Pons (tissue), 1 donor: ENCODE measurements at regions not wholly inside any gene's neighbourhood (a gene's known extent, or its start where the extent isn't known, plus 50 kb on each side); places are given as distances from the start of the nearest gene placed in this dataset.
"Not testable (repeated sequence)": the region's sequence is repeated elsewhere in the genome, so short reads cannot be mapped to it uniquely, and the experiment has no call there.

Experiments used
- DNase-seq: peaks from one replicate; pipeline ENCODE4 v3.0.0-alpha.2; 2016; ENCODE audit warnings: low spot score

GRCh38 chr6:4725136-4725760 lies 51.0 kb upstream of the CDYL start:
- DNase-seq: not testable (repeated sequence)

DNA sequence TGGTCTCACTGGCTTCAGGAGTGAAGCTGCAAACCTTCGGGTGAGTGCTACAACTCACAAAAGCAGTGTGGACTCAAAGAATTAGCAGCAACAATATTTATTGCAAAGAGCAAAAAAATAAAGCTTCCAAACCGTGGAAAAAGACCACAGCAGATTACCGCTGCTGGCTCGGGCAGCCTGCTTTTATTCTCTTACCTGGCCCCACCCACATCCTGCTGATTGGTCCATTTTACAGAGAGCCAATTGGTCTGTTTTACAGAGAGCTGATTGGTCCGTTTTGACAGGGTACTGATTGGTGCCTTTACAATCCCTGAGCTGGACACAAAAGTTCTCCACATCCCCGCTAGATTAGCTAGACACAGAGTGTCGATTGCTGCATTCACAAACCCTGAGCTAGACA lies 51.5 kb upstream of the CDYL start:
- DNase-seq: not testable (repeated sequence)

DNA sequence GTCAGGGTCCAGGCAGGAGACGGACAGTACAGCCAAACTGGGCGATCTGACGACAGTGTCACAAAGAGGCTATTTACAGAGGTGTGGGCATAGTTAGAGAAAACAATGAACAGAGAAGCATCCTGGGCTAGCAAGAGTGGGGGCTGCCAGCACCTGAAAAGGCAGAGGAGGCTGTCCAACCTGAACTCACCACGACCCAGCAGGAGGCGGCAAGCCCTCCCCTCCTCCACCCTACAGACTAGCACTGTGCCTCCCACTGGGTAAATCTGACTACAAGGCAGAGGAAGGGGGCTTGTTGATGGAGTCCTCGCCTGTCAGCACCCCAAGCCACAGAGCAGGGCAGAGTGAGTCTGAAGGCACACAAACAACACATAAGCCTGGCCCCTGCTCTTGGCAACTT lies 52.8 kb upstream of the CDYL start:
- no peak for DNase-seq

- not testable (repeated sequence) for DNase-seq
These were observed 54.8 kb upstream of the CDYL start for GRCh38 chr6:4721368-4721767.

- no peak for DNase-seq
These were observed 56.7 kb upstream of the CDYL start for GRCh38 chr6:4719491-4719890.

DNA sequence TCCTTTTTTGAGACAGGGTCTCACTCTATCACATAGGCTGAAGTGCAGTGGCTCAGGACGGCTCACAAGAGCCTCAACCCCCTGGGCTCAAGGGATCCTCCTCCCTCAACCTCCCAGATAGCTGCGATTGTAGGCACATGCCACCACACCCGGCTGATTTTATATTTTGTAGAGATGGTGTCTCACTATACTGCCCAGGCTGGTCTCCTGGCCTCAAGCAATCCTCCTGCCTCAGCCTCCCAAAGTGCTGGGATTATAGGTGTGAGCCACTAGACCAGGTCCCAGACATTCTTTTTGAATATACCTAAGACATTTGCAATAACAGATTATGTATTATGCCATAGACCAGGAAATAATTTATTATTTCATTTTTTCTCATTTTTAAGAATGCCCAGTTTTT lies 58.3 kb upstream of the CDYL start:
- no peak for DNase-seq

DNA sequence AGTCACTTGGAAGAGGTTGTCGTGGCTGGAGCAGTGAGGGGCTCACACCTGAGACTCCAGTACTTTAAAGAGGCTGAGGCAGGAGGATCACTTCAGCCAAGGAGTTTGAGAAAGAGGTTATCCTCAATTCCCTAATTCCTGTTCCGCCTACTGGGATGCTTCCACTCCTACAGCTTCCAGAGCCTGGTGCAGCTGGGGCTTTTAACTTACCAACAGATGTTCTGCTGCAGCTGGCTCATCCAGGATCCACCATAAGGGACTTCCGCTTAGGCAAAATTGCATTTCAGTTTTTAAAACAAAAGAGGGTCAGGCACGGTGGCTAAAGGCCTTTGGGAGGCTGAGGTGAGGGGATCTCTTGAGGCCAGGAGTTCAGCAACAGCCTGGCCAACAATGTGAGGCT lies 59.1 kb upstream of the CDYL start:
- no peak for DNase-seq

DNA sequence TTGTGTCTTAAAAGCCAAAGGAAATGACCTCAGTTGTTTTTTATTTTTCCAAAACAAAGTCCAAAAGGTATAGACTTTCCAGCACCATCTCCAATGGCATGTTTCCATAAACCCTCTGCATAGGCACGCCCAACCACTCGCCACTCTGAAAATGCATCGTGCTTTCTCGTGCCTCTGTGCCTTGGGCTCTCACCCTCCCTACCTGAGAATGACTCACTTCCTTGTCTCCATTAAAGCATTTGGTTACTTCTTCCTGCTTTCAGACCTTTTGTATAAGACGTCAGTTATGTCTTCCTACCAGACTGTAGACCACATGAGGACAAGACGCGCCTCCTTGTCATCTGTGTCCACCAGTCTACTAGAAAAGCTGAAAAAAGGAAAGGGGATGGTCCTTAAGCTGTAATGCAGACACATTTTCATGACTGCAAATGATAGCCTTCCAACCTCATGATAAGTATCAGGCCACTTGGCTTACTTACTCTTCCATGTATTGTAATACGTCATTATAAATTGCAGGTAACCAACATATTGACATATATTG lies 61.2 kb upstream of the CDYL start:
- DNase-seq: no peak

DNA sequence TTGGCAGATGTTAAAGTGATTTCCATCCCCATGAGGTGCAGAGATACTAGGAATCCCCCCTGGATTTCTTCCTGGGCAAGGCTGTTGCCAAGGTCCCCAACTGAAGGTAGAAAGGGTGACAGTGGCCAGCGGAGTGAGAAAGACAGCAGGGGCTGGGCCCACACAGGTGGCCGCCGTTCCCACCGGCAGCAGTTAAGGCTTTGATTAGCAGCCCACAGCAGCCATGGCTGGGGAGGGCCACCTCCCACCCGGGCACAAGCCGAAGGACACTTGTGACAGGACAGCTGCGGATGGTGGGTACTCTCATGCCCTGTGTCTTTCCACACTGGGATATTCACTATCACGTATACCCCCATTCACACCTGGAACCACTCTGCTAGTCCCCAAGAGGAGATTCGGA lies 63.9 kb upstream of the CDYL start:
- no peak for DNase-seq

GRCh38 chr6:4707011-4707410 lies 69.2 kb upstream of the CDYL start:
- no peak for DNase-seq

GRCh38 chr6:4705809-4706208 lies 70.4 kb upstream of the CDYL start:
- no peak for DNase-seq

GRCh38 chr6:4703382-4703781 lies 72.8 kb upstream of the CDYL start:
- no peak for DNase-seq

GRCh38 chr6:4698901-4699659 lies 77.1 kb upstream of the CDYL start:
- DNase-seq: no peak

DNA sequence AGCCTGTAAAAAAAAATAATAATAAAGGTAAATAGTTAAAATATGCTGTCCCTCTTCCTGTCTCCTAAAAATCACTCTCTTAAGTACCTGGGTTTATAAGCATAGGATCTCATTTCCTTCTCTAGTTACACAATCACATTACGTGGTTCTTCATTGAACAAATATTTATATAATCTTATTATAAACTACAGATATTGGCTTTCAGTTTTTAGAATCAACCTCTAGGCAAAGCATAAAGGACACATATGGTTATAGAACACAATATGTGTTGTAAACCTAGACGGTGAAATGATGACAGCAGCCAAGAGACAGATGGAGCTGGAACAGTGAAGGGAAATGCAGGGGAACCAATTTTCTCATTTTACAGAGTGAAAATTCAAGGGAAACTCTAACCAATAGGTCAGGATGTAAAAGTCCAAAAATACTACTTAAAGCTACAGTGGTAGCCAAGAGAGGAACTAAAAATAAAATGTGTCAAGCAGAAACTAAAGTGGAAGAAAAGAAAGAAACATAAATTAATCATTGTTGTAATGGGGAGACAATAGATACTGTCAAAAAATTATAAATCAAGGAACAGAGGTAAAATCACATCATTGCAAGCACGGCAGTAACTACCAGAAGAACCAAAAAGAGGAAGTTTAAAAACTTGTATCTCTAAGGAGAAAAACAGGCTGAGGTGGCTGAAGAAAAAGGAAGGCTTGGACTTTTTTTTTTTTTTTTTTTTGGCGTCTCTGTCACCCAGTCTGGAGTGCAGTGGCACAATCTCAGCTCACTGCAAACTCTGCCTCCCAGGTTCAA lies 82.8 kb upstream of the CDYL start:
- DNase-seq: peak; percentile 17

DNA sequence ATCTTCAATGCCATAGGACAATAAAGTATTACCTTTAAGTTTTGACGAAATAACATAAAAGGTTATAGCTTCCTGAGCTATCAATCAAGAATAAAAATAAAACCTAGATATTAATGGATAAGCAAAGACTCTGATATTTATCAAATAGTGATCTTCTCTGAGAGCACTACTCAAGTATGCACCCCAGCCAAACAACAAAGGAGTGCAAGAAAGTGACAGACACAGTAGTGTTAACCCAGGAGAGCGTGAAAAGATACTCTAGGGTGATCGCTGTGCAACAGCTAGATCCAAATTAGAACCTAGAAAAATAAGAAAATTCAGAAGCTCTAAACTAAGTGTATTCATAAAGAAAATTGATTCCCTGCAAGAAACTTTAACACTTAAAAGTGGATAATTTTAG lies 83.5 kb upstream of the CDYL start:
- no peak for DNase-seq

GRCh38 chr6:4687989-4688947 lies 87.9 kb upstream of the CDYL start:
- DNase-seq: no peak

GRCh38 chr6:4687656-4687988 lies 88.6 kb upstream of the CDYL start:
- no peak for DNase-seq

DNA sequence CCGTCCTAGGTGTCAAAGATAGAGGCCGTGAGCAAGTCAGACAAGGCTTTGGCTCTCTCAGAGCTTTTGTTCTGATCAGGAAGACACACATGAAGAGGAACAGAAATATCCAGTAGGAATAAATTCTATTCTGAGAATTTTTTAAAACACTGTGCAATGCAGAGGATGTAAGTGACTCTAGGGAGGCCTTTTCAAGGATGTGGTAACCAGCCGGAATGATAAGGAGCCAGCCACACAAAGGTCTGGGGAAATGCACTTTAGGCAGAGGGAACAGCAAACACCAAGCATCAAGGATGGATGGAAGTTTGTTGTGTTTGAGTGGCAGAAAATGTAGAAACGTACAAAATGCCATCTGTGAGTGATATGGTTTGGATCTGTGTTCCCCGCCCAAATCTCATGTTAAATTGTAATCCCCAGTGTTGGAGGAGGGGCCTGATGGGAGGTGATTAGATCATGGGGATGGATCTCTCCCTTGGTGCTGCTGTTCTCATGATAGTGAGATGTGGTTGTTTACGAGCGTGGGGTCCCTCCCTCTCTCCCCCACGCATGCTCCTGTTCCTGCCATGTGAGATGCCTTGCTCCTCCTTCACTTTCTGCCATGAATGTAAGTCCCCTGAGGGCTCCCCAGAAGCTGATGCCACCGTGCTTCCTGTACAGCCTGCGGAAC lies 93.6 kb upstream of the CDYL start:
- DNase-seq: no peak

- DNase-seq: no peak
These were observed 97.5 kb upstream of the CDYL start for GRCh38 chr6:4678506-4679300.

- DNase-seq: no peak
These were observed 98.5 kb upstream of the CDYL start for GRCh38 chr6:4677751-4678065.
